ENCODE measurements at regions not wholly inside any gene's neighbourhood (a gene's known extent, or its start where the extent isn't known, plus 50 kb on each side); places are given as distances from the start of the nearest gene placed in this dataset.

DNA sequence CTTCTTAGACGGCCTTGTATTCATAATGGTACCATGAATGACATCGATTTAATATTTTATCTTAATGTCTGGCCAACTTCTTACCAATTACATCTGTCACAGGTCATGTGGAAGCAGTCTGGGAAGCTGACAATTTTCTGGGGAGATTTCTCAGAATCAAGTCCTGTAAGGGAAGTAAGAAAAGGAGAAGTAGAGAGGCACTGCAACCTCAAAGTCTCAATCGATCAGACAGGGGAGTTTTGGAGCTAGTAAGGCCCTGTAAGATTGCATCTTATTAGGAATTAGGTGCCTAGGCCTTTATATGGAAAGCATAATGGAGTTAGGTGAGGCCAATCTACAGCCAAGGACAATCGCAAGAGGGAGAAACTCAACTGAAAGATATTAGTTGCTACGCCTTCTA, 694.6 kb upstream of the SORCS1 start:
- Histone ChIP-seq H3K4me1 (ENCODE audit: control insufficient read depth, insufficient read depth, low read length) (peaks cover 22% of the 10 kb centered on the region), H3K4me3 (ENCODE audit: low read length) (no peak overlapping the region), H3K27me3 (replicated peaks; ENCODE audit: control insufficient read depth, insufficient read depth, low read length) (no peaks in the 10 kb centered on the region), H3K9me3 (ENCODE audit: control insufficient read depth, low read length) (no peaks in the 10 kb centered on the region), H3K9ac (ENCODE audit: low read length) (no peak overlapping the region), H3K36me3 (ENCODE audit: control insufficient read depth, insufficient read depth, low read length, severe bottlenecking) (no peaks in the 10 kb centered on the region)
- DNase-seq (ENCODE audit: low read depth) = no peak

- Histone ChIP-seq H3K9ac (ENCODE audit: low read length) (no peak overlapping the region), H3K27me3 (replicated peaks; ENCODE audit: control insufficient read depth, insufficient read depth, low read length) (no peaks in the 10 kb centered on the region), H3K9me3 (ENCODE audit: control insufficient read depth, low read length) (peaks cover under 1% of the 10 kb centered on the region), H3K4me3 (ENCODE audit: low read length) (no peak overlapping the region), H3K4me1 (ENCODE audit: control insufficient read depth, insufficient read depth, low read length) (peaks cover 22% of the 10 kb centered on the region), H3K36me3 (ENCODE audit: control insufficient read depth, insufficient read depth, low read length, severe bottlenecking) (no peaks in the 10 kb centered on the region)
- DNase-seq (ENCODE audit: low read depth) = no peak
These were observed 691.5 kb upstream of the SORCS1 start for GRCh38 chr10:107856047-107856315.

DNA sequence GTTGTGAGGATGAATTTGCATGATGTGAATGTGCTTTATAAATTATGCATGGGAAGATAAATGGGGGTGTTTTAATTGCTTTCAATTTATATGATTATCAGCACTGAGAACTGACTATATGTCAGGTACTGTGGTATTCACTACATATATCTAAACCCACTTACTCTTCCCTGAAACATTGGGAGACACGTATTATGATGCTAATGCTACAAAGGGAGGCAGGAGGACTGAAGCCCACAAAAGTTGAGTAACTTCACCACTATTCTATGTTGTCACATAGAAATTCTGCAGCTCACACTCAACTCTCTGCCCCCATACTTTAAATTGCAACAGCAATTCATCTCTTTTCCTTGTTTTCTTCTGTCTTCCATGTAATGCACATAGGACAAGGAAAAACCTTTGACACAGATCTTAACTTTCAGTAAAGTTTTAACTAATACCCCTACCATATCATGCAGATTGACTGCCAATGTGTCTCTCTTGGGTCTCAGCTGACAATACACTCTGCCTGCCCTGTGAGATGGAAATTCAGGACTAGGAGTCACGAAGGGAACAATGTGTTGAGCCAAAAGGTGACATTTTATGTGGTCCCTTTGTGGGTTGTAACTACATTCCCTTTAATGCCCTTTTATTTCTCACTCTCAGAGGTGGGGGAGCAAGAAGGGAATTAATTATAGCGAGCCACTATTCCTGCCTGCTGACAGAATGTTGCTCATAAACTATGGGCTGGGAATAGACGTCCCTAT, 691.0 kb upstream of the SORCS1 start:
- no peak for DNase-seq (ENCODE audit: low read depth)
- H3K27me3 ChIP-seq (replicated peaks; ENCODE audit: control insufficient read depth, insufficient read depth, low read length) = no peaks in the 10 kb centered on the region
- H3K36me3 ChIP-seq (ENCODE audit: control insufficient read depth, insufficient read depth, low read length, severe bottlenecking) = no peaks in the 10 kb centered on the region
- H3K4me1 ChIP-seq (ENCODE audit: control insufficient read depth, insufficient read depth, low read length) = peaks cover 22% of the 10 kb centered on the region
- H3K4me3 ChIP-seq (ENCODE audit: low read length) = peak overlapping the region; percentile 40
- peaks cover 3% of the 10 kb centered on the region for H3K9me3 ChIP-seq (ENCODE audit: control insufficient read depth, low read length)
- H3K9ac ChIP-seq (ENCODE audit: low read length) = no peak overlapping the region

DNA sequence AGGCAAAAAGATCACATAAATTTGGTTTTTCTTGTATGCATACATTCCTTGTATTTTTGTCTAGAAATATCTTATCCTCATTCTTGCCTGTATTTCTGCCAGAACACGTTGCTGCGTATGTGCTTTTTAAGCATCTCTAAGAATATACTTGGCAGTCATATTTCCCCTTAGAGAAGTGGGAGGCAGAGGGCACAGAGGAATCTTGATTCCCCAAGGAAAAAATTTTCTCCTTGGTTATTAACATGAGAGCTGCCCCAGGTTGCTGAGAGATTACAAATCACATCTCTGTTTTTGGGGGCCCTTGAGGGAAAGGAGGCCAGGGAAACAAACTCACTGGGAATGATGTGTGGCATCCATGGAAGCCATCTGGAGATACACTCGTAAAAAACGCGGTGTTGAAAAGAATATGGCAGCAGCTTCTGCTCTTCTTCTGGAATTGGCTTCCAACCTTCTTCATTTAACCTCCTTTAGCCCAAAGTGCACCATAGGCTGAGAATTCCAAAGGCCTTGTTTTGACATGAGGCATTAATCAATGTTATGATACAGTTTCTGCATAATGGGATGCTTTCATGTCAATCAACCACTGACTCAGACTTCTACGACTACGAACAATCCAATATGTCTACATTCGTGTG, 684.3 kb upstream of the SORCS1 start:
- no peak overlapping the region for H3K4me3 ChIP-seq (ENCODE audit: low read length)
- no peaks in the 10 kb centered on the region for H3K36me3 ChIP-seq (ENCODE audit: control insufficient read depth, insufficient read depth, low read length, severe bottlenecking)
- no peaks in the 10 kb centered on the region for H3K4me1 ChIP-seq (ENCODE audit: control insufficient read depth, insufficient read depth, low read length)
- no peak for DNase-seq (ENCODE audit: low read depth)
- no peaks in the 10 kb centered on the region for H3K27me3 ChIP-seq (replicated peaks; ENCODE audit: control insufficient read depth, insufficient read depth, low read length)
- H3K9ac ChIP-seq (ENCODE audit: low read length) = no peak overlapping the region
- H3K9me3 ChIP-seq (ENCODE audit: control insufficient read depth, low read length) = peaks cover 3% of the 10 kb centered on the region

GRCh38 chr10:107847620-107848019, 683.1 kb upstream of the SORCS1 start:
- H3K4me3 ChIP-seq (ENCODE audit: low read length) = no peak overlapping the region
- no peaks in the 10 kb centered on the region for H3K4me1 ChIP-seq (ENCODE audit: control insufficient read depth, insufficient read depth, low read length)
- no peak overlapping the region for H3K9ac ChIP-seq (ENCODE audit: low read length)
- H3K27me3 ChIP-seq (replicated peaks; ENCODE audit: control insufficient read depth, insufficient read depth, low read length) = no peaks in the 10 kb centered on the region
- H3K36me3 ChIP-seq (ENCODE audit: control insufficient read depth, insufficient read depth, low read length, severe bottlenecking) = no peaks in the 10 kb centered on the region
- peaks cover 3% of the 10 kb centered on the region for H3K9me3 ChIP-seq (ENCODE audit: control insufficient read depth, low read length)
- DNase-seq (ENCODE audit: low read depth) = no peak

- Histone ChIP-seq H3K9me3 (ENCODE audit: control insufficient read depth, low read length) (no peaks in the 10 kb centered on the region), H3K27me3 (replicated peaks; ENCODE audit: control insufficient read depth, insufficient read depth, low read length) (no peaks in the 10 kb centered on the region), H3K4me3 (ENCODE audit: low read length) (no peak overlapping the region), H3K9ac (ENCODE audit: low read length) (no peak overlapping the region), H3K4me1 (ENCODE audit: control insufficient read depth, insufficient read depth, low read length) (peaks cover 12% of the 10 kb centered on the region), H3K36me3 (ENCODE audit: control insufficient read depth, insufficient read depth, low read length, severe bottlenecking) (no peaks in the 10 kb centered on the region)
- no peak for DNase-seq (ENCODE audit: low read depth)
These were observed 670.2 kb upstream of the SORCS1 start for GRCh38 chr10:107834706-107835105.

DNA sequence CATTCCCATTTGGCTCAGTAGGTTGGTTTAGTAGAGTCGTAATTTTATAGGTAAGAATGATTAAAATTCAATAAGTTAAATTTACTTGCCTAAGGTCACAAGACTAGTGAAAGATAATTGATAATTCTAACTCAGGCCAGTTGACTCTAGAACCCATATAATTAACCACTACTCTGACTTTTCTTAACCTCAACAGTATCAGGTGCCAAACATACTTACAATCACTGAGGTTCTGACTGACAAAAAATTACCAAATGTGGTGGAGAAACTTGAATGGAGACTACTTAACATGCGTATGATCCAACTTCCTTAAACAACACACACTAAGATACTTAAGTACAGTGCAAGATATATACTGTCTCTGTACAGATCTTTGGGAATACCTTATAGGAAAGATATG, 667.3 kb upstream of the SORCS1 start:
- H3K4me3 ChIP-seq (ENCODE audit: low read length) = no peak overlapping the region
- no peaks in the 10 kb centered on the region for H3K4me1 ChIP-seq (ENCODE audit: control insufficient read depth, insufficient read depth, low read length)
- DNase-seq (ENCODE audit: low read depth) = no peak
- H3K36me3 ChIP-seq (ENCODE audit: control insufficient read depth, insufficient read depth, low read length, severe bottlenecking) = no peaks in the 10 kb centered on the region
- H3K9me3 ChIP-seq (ENCODE audit: control insufficient read depth, low read length) = no peaks in the 10 kb centered on the region
- H3K9ac ChIP-seq (ENCODE audit: low read length) = no peak overlapping the region
- no peaks in the 10 kb centered on the region for H3K27me3 ChIP-seq (replicated peaks; ENCODE audit: control insufficient read depth, insufficient read depth, low read length)

- no peaks in the 10 kb centered on the region for H3K36me3 ChIP-seq (ENCODE audit: control insufficient read depth, insufficient read depth, low read length, severe bottlenecking)
- H3K27me3 ChIP-seq (replicated peaks; ENCODE audit: control insufficient read depth, insufficient read depth, low read length) = no peaks in the 10 kb centered on the region
- H3K9ac ChIP-seq (ENCODE audit: low read length) = no peak overlapping the region
- no peaks in the 10 kb centered on the region for H3K4me1 ChIP-seq (ENCODE audit: control insufficient read depth, insufficient read depth, low read length)
- DNase-seq (ENCODE audit: low read depth) = no peak
- no peak overlapping the region for H3K4me3 ChIP-seq (ENCODE audit: low read length)
- no peaks in the 10 kb centered on the region for H3K9me3 ChIP-seq (ENCODE audit: control insufficient read depth, low read length)
These were observed 664.7 kb upstream of the SORCS1 start for GRCh38 chr10:107829161-107829560.

DNA sequence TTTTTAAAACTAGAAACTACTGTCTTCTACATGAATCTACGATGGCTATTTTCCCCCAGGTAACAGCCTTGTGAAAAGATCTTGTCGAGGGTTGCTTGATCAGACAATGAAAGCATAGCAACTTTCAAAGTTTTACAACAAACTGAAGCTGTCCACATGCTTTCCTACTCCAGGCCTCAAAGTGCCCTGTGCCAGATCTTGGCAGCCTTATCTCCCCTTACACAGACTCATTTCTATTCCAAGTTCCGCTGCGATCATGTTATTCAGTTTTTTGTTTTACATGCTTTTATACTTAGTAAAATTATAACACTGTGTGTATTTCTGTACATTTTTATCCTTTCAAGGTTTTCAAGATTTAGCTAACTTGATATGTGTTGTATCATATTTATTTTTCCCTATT, 661.7 kb upstream of the SORCS1 start:
- no peak overlapping the region for H3K4me3 ChIP-seq (ENCODE audit: low read length)
- H3K9me3 ChIP-seq (ENCODE audit: control insufficient read depth, low read length) = no peaks in the 10 kb centered on the region
- no peak for DNase-seq (ENCODE audit: low read depth)
- H3K27me3 ChIP-seq (replicated peaks; ENCODE audit: control insufficient read depth, insufficient read depth, low read length) = no peaks in the 10 kb centered on the region
- H3K36me3 ChIP-seq (ENCODE audit: control insufficient read depth, insufficient read depth, low read length, severe bottlenecking) = no peaks in the 10 kb centered on the region
- no peaks in the 10 kb centered on the region for H3K4me1 ChIP-seq (ENCODE audit: control insufficient read depth, insufficient read depth, low read length)
- H3K9ac ChIP-seq (ENCODE audit: low read length) = no peak overlapping the region

DNA sequence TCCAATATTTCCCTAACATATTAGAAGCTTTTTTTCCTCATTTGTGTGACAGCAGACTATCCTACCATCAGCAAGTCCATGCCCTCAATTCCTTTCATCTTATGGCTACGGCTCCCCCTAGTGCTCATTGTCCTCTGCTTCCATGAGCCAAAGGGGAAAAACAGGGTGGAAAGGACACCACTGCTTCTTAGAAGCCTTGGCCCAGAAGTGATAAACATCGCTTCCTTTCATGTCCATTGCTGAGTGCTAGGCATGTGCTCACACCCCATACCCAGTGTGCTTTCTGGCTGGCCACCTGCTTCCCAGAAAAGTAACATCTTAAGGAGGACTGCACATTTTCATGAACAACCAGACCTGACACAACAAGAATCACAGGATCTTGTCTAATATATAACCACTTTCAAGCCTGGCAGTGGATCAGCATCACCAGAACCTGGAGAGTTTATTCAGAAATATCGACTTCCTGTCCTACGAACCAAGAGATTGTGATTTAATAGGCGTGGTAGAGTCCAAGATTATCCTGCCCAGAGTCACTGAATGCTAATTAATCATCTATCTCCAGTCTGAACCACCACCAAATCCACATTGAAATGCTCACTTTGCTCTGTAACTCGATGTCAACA, 650.5 kb upstream of the SORCS1 start:
- H3K27me3 ChIP-seq (replicated peaks; ENCODE audit: control insufficient read depth, insufficient read depth, low read length) = no peaks in the 10 kb centered on the region
- H3K9ac ChIP-seq (ENCODE audit: low read length) = no peak overlapping the region
- H3K36me3 ChIP-seq (ENCODE audit: control insufficient read depth, insufficient read depth, low read length, severe bottlenecking) = no peaks in the 10 kb centered on the region
- H3K4me1 ChIP-seq (ENCODE audit: control insufficient read depth, insufficient read depth, low read length) = no peaks in the 10 kb centered on the region
- H3K9me3 ChIP-seq (ENCODE audit: control insufficient read depth, low read length) = no peaks in the 10 kb centered on the region
- DNase-seq (ENCODE audit: low read depth) = peak; percentile 41
- H3K4me3 ChIP-seq (ENCODE audit: low read length) = no peak overlapping the region

GRCh38 chr10:107813451-107814162, 649.1 kb upstream of the SORCS1 start:
- no peak for DNase-seq (ENCODE audit: low read depth)
- no peak overlapping the region for H3K9ac ChIP-seq (ENCODE audit: low read length)
- H3K9me3 ChIP-seq (ENCODE audit: control insufficient read depth, low read length) = no peaks in the 10 kb centered on the region
- H3K4me3 ChIP-seq (ENCODE audit: low read length) = no peak overlapping the region
- H3K36me3 ChIP-seq (ENCODE audit: control insufficient read depth, insufficient read depth, low read length, severe bottlenecking) = no peaks in the 10 kb centered on the region
- H3K4me1 ChIP-seq (ENCODE audit: control insufficient read depth, insufficient read depth, low read length) = no peaks in the 10 kb centered on the region
- H3K27me3 ChIP-seq (replicated peaks; ENCODE audit: control insufficient read depth, insufficient read depth, low read length) = no peaks in the 10 kb centered on the region

All from adipocyte (in vitro differentiated cells).